Natural killer cell (primary cell): ENCODE measurements at regions not wholly inside any gene's neighbourhood (a gene's known extent, or its start where the extent isn't known, plus 50 kb on each side); places are given as distances from the start of the nearest gene placed in this dataset.
"Not testable (repeated sequence)": the region's sequence is repeated elsewhere in the genome, so short reads cannot be mapped to it uniquely, and the experiment has no call there.

Source experiments
- ATAC-seq, 3 donors: fragments of 150-1000 bp in 2 of 3; fragments of 200-7000 bp in 1 of 3; cut with Tn5 transposase; 1 replicate in 1 of 3; 2 replicates in 2 of 3; pipeline ENCODE4 v1.10.0; 2021; ENCODE audit warnings: mild to moderate bottlenecking in 2 of 3, moderate library complexity in 2 of 3
- DNase-seq, 2 donors: peaks; one replicate each; pipeline versions ENCODE4 v3.0.0 to v3.0.0-alpha.2; 2013 to 2021; ENCODE audit warnings: mixed read lengths in 1 of 2
- H3K27ac ChIP-seq: one replicate; pipeline ENCODE4 v1.5.1; 2013; ENCODE audit warnings: mild to moderate bottlenecking, low read length
- H3K27me3 ChIP-seq: one replicate; pipeline ENCODE4 v1.6.1; 2013; ENCODE audit warnings: low read length; ENCODE audit not compliant: control insufficient read depth, insufficient read depth
- H3K36me3 ChIP-seq: one replicate; pipeline ENCODE4 v1.6.1; 2013; ENCODE audit warnings: low read length; ENCODE audit not compliant: control insufficient read depth, insufficient read depth
- H3K4me1 ChIP-seq: one replicate; pipeline ENCODE4 v1.6.1; 2013; ENCODE audit warnings: low read length; ENCODE audit not compliant: control insufficient read depth, insufficient read depth
- H3K4me3 ChIP-seq: one replicate; pipeline ENCODE4 v1.5.1; 2013; ENCODE audit warnings: low read length
- H3K9me3 ChIP-seq: one replicate; pipeline ENCODE4 v1.6.1; 2013; ENCODE audit warnings: low read length; ENCODE audit not compliant: control insufficient read depth, insufficient read depth
- H3K27ac Mint-ChIP-seq, 2 donors: one replicate each; pipeline ENCODE4 v1.8.0; 2022; ENCODE audit warnings: mild to moderate bottlenecking in 2 of 2, mixed read lengths in 2 of 2, moderate library complexity in 1 of 2
- H3K27me3 Mint-ChIP-seq, 2 donors: one replicate each; pipeline ENCODE4 v1.8.0; 2022; ENCODE audit warnings: low read depth in 2 of 2, mixed read lengths in 2 of 2
- H3K36me3 Mint-ChIP-seq: one replicate; pipeline ENCODE4 v1.8.0; 2022; ENCODE audit warnings: mixed read lengths
- H3K4me1 Mint-ChIP-seq, 2 donors: one replicate each; pipeline ENCODE4 v1.8.0; 2022; ENCODE audit warnings: mixed read lengths in 2 of 2
- H3K4me3 Mint-ChIP-seq: one replicate; pipeline ENCODE4 v1.8.0; 2022; ENCODE audit warnings: mild to moderate bottlenecking, moderate library complexity, mixed read lengths
- H3K9me3 Mint-ChIP-seq, 2 donors: one replicate each; pipeline ENCODE4 v1.8.0; 2022; ENCODE audit warnings: mixed read lengths in 2 of 2
- CTCF ChIP-seq: fragments of 200-600 bp; IDR thresholded peaks from one replicate; pipeline ENCODE4 v1.8.0; 2022; ENCODE audit warnings: antibody characterized with exemption
- WGBS: methylation state at CpG from one replicate; pipeline ENCODE4 v1.1.7; 2013; ENCODE audit warnings: missing lambda C conversion rate; ENCODE audit not compliant: insufficient coverage; 5-methylcytosine and 5-hydroxymethylcytosine counted together
- intact Hi-C: fragments of 100-400 bp; cut with micrococcal nuclease; formaldehyde crosslinking; loops from one replicate; pipeline ENCODE4 v1.14.2; 2022

- H3K36me3 Mint-ChIP-seq, result no peaks in the 10 kb centered on the region
- ATAC-seq (no peak), DNase-seq (no peak)
- peaks cover 0 to 3% of the 10 kb centered on the region in 2 donors for H3K27me3 Mint-ChIP-seq
- Histone ChIP-seq H3K27me3 (no peaks in the 10 kb centered on the region), H3K9me3 (no peaks in the 10 kb centered on the region), H3K36me3 (no peaks in the 10 kb centered on the region), H3K27ac (no peak overlapping the region), H3K4me3 (no peak overlapping the region), H3K4me1 (no peaks in the 10 kb centered on the region)
- TF ChIP-seq CTCF, result no peak
- intact Hi-C loops, result no loop called here
- H3K9me3 Mint-ChIP-seq, result peaks cover 0 to 4% of the 10 kb centered on the region in 2 donors
- H3K27ac Mint-ChIP-seq, result no peak overlapping the region
- peaks cover 0 to 5% of the 10 kb centered on the region in 2 donors for H3K4me1 Mint-ChIP-seq
- H3K4me3 Mint-ChIP-seq, result no peak overlapping the region
These were observed 305.6 kb upstream of the TMTC4 start for GRCh38 chr13:100980171-100980570.

DNA sequence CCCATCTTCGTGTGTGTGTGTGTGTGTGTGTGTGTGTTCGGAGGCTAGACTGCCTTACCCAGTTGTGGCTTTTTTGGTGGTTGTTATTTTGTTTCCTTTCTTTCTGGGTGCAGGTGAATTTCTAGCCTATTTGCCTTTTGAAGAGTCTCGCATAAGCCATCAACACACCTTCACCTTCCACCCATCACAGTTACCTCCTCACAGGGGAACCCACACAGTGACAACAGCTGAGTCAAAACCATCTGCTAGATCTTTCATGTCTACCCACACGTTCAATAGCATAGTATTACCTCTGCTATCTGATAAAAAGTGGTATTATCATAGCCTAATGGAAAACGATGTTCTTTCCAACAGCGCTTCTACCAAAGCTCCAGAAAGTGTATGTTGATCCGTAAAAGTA, 303.2 kb upstream of the TMTC4 start:
- no peak for ATAC-seq
- no peak overlapping the region for H3K4me3 Mint-ChIP-seq
- TF ChIP-seq CTCF, result no peak

GRCh38 chr13:100976993-100977392, 302.4 kb upstream of the TMTC4 start:
- Mint-ChIP-seq H3K27me3 (peaks cover 0 to 3% of the 10 kb centered on the region in 2 donors), H3K9me3 (peaks cover 0 to 4% of the 10 kb centered on the region in 2 donors), H3K27ac (no peak overlapping the region), H3K36me3 (no peaks in the 10 kb centered on the region), H3K4me3 (no peak overlapping the region), H3K4me1 (no peaks in the 10 kb centered on the region)
- Histone ChIP-seq H3K9me3 (no peaks in the 10 kb centered on the region), H3K27ac (no peak overlapping the region), H3K27me3 (no peaks in the 10 kb centered on the region), H3K4me3 (no peak overlapping the region), H3K36me3 (no peaks in the 10 kb centered on the region), H3K4me1 (no peaks in the 10 kb centered on the region)
- no CpG with 5 or more reads among the region's 2 CpGs for WGBS
- intact Hi-C loops, result no loop called here
- TF ChIP-seq CTCF, result no peak
- DNase-seq (no peak), ATAC-seq (no peak)

More for the DNA sequence above, 303.2 kb upstream of the TMTC4 start:
- no peaks in the 10 kb centered on the region for H3K27me3 ChIP-seq
- H3K27ac ChIP-seq, result no peak overlapping the region
- peaks cover 0 to 4% of the 10 kb centered on the region in 2 donors for H3K9me3 Mint-ChIP-seq
- H3K4me1 Mint-ChIP-seq, result no peaks in the 10 kb centered on the region
- H3K4me1 ChIP-seq, result no peaks in the 10 kb centered on the region
- H3K4me3 ChIP-seq, result no peak overlapping the region
- H3K27me3 Mint-ChIP-seq, result peaks cover 0 to 3% of the 10 kb centered on the region in 2 donors
- no peaks in the 10 kb centered on the region for H3K36me3 ChIP-seq
- intact Hi-C loops, result no loop called here
- H3K9me3 ChIP-seq, result no peaks in the 10 kb centered on the region
- H3K27ac Mint-ChIP-seq, result no peak overlapping the region
- no peak for DNase-seq
- no peaks in the 10 kb centered on the region for H3K36me3 Mint-ChIP-seq
- 86% methylated on average over 5 of the region's 7 CpGs for WGBS

GRCh38 chr13:100975666-100976065, 301.1 kb upstream of the TMTC4 start:
- H3K9me3 ChIP-seq, H3K9me3 Mint-ChIP-seq, H3K4me3 ChIP-seq, ATAC-seq, H3K4me1 Mint-ChIP-seq, DNase-seq, H3K36me3 Mint-ChIP-seq, H3K27me3 ChIP-seq, H3K27ac ChIP-seq, H3K36me3 ChIP-seq, H3K4me3 Mint-ChIP-seq, H3K27me3 Mint-ChIP-seq, H3K4me1 ChIP-seq, H3K27ac Mint-ChIP-seq, intact Hi-C loops: not testable (repeated sequence)
- WGBS, result 65% methylated on average over 26 of the region's 31 CpGs
